ENCODE measurements at regions not wholly inside any gene's neighbourhood (a gene's known extent, or its start where the extent isn't known, plus 50 kb on each side); places are given as distances from the start of the nearest gene placed in this dataset.

DNA sequence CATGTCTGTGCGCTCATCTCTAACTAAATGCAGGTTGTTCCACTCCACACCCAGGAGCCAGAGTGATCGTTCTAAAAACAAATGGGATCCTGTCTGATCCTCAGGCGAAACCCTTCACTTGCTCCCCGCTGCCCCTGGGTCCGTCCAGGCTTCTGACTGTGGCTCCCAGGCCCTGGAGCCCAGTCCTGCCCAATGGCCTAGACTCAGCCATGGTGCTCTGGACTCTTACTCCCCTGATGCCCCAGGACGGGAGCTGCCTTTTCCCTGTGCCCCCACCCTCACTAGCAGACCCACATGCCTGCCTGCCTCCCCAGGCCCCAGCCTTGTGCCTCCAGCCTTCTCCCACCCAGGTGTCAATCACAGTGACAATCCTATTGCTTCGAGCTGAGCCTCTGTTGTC lies 256.7 kb downstream of the BMP7 start:
- peaks cover 15% of the 10 kb centered on the region for H3K4me1 ChIP-seq
- no peak overlapping the region for H3K27ac ChIP-seq
- no peak overlapping the region for H3K4me3 ChIP-seq
- TF ChIP-seq, protein P1, sequence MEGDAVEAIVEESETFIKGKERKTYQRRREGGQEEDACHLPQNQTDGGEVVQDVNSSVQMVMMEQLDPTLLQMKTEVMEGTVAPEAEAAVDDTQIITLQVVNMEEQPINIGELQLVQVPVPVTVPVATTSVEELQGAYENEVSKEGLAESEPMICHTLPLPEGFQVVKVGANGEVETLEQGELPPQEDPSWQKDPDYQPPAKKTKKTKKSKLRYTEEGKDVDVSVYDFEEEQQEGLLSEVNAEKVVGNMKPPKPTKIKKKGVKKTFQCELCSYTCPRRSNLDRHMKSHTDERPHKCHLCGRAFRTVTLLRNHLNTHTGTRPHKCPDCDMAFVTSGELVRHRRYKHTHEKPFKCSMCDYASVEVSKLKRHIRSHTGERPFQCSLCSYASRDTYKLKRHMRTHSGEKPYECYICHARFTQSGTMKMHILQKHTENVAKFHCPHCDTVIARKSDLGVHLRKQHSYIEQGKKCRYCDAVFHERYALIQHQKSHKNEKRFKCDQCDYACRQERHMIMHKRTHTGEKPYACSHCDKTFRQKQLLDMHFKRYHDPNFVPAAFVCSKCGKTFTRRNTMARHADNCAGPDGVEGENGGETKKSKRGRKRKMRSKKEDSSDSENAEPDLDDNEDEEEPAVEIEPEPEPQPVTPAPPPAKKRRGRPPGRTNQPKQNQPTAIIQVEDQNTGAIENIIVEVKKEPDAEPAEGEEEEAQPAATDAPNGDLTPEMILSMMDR (IDR thresholded peaks at IDR 0.05), result no peak
- TF ChIP-seq POLR2A (IDR thresholded peaks at IDR 0.05), result no peak
- no peak for TF ChIP-seq POLR2AphosphoS5 (IDR thresholded peaks at IDR 0.05; ENCODE audit: insufficient read depth in 1 of 2, low read depth in 1 of 2)
- H3K36me3 ChIP-seq, result no peaks in the 10 kb centered on the region
- H3K27me3 ChIP-seq, result no peaks in the 10 kb centered on the region
- intact Hi-C loops (cut with DNase I), result no loop called here
- no peaks in the 10 kb centered on the region for H3K9me3 ChIP-seq
- no peak for DNase-seq (ENCODE audit: extremely low spot score in 2 of 2)

DNA sequence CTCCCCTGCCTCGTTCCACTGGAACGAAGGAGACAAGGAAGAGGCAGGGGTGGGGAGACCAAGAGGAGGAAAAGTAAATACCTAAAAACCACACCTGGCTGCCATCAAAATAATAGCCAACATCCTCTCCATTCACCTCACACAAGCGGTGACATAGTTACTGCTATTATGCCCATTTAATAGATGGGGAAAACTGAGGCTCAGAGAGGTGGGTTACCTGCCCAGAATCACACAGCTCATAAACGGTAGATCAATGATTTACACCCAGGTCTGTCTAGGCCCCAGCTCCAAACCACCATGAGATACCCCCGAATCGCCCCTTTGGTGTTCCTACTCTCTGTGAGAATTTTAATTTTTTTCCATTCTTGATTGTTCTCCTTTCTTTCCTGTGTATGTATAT lies 253.8 kb downstream of the BMP7 start:
- Histone ChIP-seq H3K4me1 (peaks cover under 1% of the 10 kb centered on the region), H3K27me3 (no peaks in the 10 kb centered on the region), H3K4me3 (no peak overlapping the region), H3K27ac (no peak overlapping the region), H3K9me3 (no peaks in the 10 kb centered on the region), H3K36me3 (no peaks in the 10 kb centered on the region)
- DNase-seq (ENCODE audit: extremely low spot score in 2 of 2), result no peak
- intact Hi-C loops (cut with DNase I), result no loop called here
- TF ChIP-seq POLR2A (IDR thresholded peaks at IDR 0.05) (no peak), POLR2AphosphoS5 (IDR thresholded peaks at IDR 0.05; ENCODE audit: insufficient read depth in 1 of 2, low read depth in 1 of 2) (no peak)
- TF ChIP-seq, protein P1 (IDR thresholded peaks at IDR 0.05), result no peak

DNA sequence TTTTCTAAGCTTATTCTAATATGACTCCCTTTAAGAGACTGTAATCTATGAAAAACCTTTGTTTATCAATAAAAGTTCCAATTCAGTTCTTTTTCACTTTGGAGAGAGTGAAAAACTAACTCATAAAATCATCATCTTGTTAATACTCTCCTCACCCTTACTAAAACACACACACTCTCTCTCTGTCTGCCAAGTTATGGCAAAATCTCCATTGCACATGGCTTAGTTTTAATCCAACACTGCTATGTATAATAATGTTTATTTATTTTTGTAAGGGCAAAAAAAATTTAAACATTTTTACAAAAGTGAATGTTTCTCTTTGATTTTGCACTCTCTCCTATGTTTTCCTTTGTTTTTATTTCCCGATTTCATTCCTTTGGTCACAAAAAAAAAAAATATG lies 253.2 kb downstream of the BMP7 start:
- Histone ChIP-seq H3K27ac (no peak overlapping the region), H3K27me3 (no peaks in the 10 kb centered on the region), H3K4me1 (no peaks in the 10 kb centered on the region), H3K36me3 (no peaks in the 10 kb centered on the region), H3K4me3 (no peak overlapping the region), H3K9me3 (no peaks in the 10 kb centered on the region)
- DNase-seq (ENCODE audit: extremely low spot score in 2 of 2), result no peak
- intact Hi-C loops (cut with DNase I), result no loop called here
- TF ChIP-seq POLR2A (IDR thresholded peaks at IDR 0.05) (no peak), POLR2AphosphoS5 (IDR thresholded peaks at IDR 0.05; ENCODE audit: insufficient read depth in 1 of 2, low read depth in 1 of 2) (no peak)
- TF ChIP-seq, protein P1 (IDR thresholded peaks at IDR 0.05), result no peak

DNA sequence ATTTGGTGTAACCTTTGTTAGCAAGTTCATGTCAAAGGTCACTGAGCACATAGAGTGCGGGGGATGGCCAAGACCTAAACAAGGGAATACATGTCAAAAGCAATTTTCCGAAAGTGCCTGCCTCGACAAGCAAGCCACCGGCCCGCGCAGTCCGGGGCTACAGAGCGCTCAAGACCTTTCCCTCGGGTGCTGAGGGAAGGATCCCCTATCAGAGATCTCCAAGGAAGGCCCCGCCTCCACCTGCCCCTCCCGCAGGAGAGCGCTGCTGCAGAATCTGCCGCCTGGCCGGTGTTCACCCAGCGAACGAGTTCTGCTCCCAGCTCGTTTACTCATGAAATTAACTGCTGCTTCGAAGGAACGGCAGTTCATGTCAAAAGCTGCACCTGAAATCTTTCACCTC lies 252.7 kb downstream of the BMP7 start:
- Histone ChIP-seq H3K36me3 (no peaks in the 10 kb centered on the region), H3K4me1 (no peaks in the 10 kb centered on the region), H3K27me3 (no peaks in the 10 kb centered on the region), H3K4me3 (no peak overlapping the region), H3K9me3 (no peaks in the 10 kb centered on the region), H3K27ac (no peak overlapping the region)
- TF ChIP-seq POLR2AphosphoS5 (IDR thresholded peaks at IDR 0.05; ENCODE audit: insufficient read depth in 1 of 2, low read depth in 1 of 2), result no peak
- intact Hi-C loops (cut with DNase I), result no loop called here
- DNase-seq (ENCODE audit: extremely low spot score in 2 of 2), result no peak

DNA sequence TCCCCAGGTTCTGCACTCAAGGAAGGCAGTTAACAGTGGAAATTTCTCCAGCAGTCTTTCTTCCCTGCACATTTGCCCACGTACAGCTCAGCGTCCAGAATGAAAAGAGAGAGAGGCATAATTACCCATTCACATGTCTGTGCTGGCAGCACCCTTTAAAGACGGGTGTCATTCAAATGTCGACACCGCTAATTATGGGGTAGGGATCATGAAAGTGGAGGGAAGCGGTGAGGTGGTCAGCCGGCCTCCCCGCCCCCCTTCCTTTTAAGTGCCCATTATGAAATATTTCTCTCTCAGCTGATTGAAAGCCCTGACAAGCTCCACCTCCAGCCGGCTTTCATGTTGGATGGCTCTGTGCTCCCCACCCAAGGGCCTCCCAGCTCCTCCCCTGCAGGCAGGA lies 246.1 kb downstream of the BMP7 start:
- H3K4me1 ChIP-seq, result no peaks in the 10 kb centered on the region
- DNase-seq (ENCODE audit: extremely low spot score in 2 of 2), result no peak
- H3K9me3 ChIP-seq, result no peaks in the 10 kb centered on the region
- TF ChIP-seq, protein P1 (IDR thresholded peaks at IDR 0.05), result no peak
- TF ChIP-seq POLR2AphosphoS5 (IDR thresholded peaks at IDR 0.05; ENCODE audit: insufficient read depth in 1 of 2, low read depth in 1 of 2), result no peak
- TF ChIP-seq POLR2A (IDR thresholded peaks at IDR 0.05), result no peak
- H3K27me3 ChIP-seq, result no peaks in the 10 kb centered on the region
- no peak overlapping the region for H3K4me3 ChIP-seq
- H3K27ac ChIP-seq, result no peak overlapping the region
- intact Hi-C loops (cut with DNase I), result no loop called here
- H3K36me3 ChIP-seq, result no peaks in the 10 kb centered on the region

DNA sequence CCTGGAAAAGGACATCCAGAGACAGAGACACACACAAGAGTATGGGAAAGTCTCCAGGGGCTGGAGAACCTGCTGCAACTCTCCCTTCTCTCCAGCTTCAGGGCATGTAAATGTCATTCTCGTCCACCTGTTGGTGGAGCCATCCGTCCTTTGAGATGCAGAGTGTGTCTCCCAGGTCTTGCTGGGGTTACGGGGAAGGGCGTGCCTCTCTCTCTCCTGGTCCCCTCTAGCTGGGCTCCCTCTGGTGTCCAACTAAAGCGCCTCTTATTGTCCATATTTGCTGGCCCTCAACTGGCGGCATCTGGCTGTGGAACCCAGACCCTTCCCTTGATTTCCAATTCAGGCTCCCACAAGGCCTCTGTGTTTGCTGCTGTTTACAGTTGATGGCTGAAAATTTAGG lies 244.1 kb downstream of the BMP7 start:
- no peak for DNase-seq (ENCODE audit: extremely low spot score in 2 of 2)
- Histone ChIP-seq H3K27me3 (no peaks in the 10 kb centered on the region), H3K4me1 (no peaks in the 10 kb centered on the region), H3K9me3 (no peaks in the 10 kb centered on the region), H3K27ac (no peak overlapping the region), H3K36me3 (no peaks in the 10 kb centered on the region), H3K4me3 (no peak overlapping the region)
- TF ChIP-seq POLR2A (IDR thresholded peaks at IDR 0.05) (no peak), POLR2AphosphoS5 (IDR thresholded peaks at IDR 0.05; ENCODE audit: insufficient read depth in 1 of 2, low read depth in 1 of 2) (no peak)
- TF ChIP-seq, protein P1 (IDR thresholded peaks at IDR 0.05), result no peak
- intact Hi-C loops (cut with DNase I), result no loop called here

Measured in vagina (tissue), 2 donors.